GM21529 (cell line): ENCODE measurements at regions not wholly inside any gene's neighbourhood (a gene's known extent, or its start where the extent isn't known, plus 50 kb on each side); places are given as distances from the start of the nearest gene placed in this dataset.

Source experiments
- ATAC-seq: cut with Tn5 transposase; IDR thresholded peaks from one replicate; pipeline ENCODE4 v1.9.1; 2021; ENCODE audit not compliant: unreplicated experiment

GRCh38 chr9:107198718-107199117 is 84.4 kb upstream of the RAD23B start:
- no peak for ATAC-seq

- no peak for ATAC-seq
These were observed 75.0 kb upstream of the RAD23B start for GRCh38 chr9:107208121-107208520.

- ATAC-seq: no peak
These were observed 72.3 kb upstream of the RAD23B start for GRCh38 chr9:107210775-107211174.

- ATAC-seq: no peak
These were observed 71.7 kb upstream of the RAD23B start for GRCh38 chr9:107211284-107211923.

GRCh38 chr9:107212613-107213012 is 70.5 kb upstream of the RAD23B start:
- ATAC-seq: no peak

GRCh38 chr9:107213080-107213479 is 70.0 kb upstream of the RAD23B start:
- peak; percentile 30 for ATAC-seq

GRCh38 chr9:107213561-107214028 is 69.5 kb upstream of the RAD23B start:
- peak; percentile 97 for ATAC-seq

- ATAC-seq: no peak
These were observed 68.7 kb upstream of the RAD23B start for GRCh38 chr9:107214381-107214780.

- no peak for ATAC-seq
These were observed 68.2 kb upstream of the RAD23B start for GRCh38 chr9:107214915-107215314.

- ATAC-seq: no peak
These were observed 67.7 kb upstream of the RAD23B start for GRCh38 chr9:107215381-107215780.

GRCh38 chr9:107216329-107216728 is 66.8 kb upstream of the RAD23B start:
- ATAC-seq: no peak

- peak; percentile 81 for ATAC-seq
These were observed 64.1 kb upstream of the RAD23B start for GRCh38 chr9:107218829-107219485.

GRCh38 chr9:107219486-107220077 is 63.5 kb upstream of the RAD23B start:
- ATAC-seq: peak; percentile 30

- no peak for ATAC-seq
These were observed 61.8 kb upstream of the RAD23B start for GRCh38 chr9:107221321-107221720.

- no peak for ATAC-seq
These were observed 61.0 kb upstream of the RAD23B start for GRCh38 chr9:107222020-107222522.

- ATAC-seq: no peak
These were observed 59.7 kb upstream of the RAD23B start for GRCh38 chr9:107223381-107223780.

- ATAC-seq: no peak
These were observed 58.8 kb upstream of the RAD23B start for GRCh38 chr9:107224252-107224651.

- ATAC-seq: no peak
These were observed 56.7 kb upstream of the RAD23B start for GRCh38 chr9:107226421-107226820.

- no peak for ATAC-seq
These were observed 55.3 kb upstream of the RAD23B start for GRCh38 chr9:107227774-107228173.

GRCh38 chr9:107228496-107229039 is 54.5 kb upstream of the RAD23B start:
- no peak for ATAC-seq

- ATAC-seq: no peak
These were observed 53.8 kb upstream of the RAD23B start for GRCh38 chr9:107229241-107229741.
